Stimulated activated CD4-positive, alpha-beta T cell treated with anti-CD3 and anti-CD28 coated beads, Interleukin-1b, Interleukin-23, amount 100 ng/mL, for 24 hours (primary cell): ENCODE measurements at regions not wholly inside any gene's neighbourhood (a gene's known extent, or its start where the extent isn't known, plus 50 kb on each side); places are given as distances from the start of the nearest gene placed in this dataset.

ENCODE experiments used
- DNase-seq, 4 experiments: peaks; one replicate each; pipeline ENCODE4 v3.0.0-alpha.2; 2020; ENCODE audit warnings: low read depth in 4 of 4, low spot score in 1 of 4

DNA sequence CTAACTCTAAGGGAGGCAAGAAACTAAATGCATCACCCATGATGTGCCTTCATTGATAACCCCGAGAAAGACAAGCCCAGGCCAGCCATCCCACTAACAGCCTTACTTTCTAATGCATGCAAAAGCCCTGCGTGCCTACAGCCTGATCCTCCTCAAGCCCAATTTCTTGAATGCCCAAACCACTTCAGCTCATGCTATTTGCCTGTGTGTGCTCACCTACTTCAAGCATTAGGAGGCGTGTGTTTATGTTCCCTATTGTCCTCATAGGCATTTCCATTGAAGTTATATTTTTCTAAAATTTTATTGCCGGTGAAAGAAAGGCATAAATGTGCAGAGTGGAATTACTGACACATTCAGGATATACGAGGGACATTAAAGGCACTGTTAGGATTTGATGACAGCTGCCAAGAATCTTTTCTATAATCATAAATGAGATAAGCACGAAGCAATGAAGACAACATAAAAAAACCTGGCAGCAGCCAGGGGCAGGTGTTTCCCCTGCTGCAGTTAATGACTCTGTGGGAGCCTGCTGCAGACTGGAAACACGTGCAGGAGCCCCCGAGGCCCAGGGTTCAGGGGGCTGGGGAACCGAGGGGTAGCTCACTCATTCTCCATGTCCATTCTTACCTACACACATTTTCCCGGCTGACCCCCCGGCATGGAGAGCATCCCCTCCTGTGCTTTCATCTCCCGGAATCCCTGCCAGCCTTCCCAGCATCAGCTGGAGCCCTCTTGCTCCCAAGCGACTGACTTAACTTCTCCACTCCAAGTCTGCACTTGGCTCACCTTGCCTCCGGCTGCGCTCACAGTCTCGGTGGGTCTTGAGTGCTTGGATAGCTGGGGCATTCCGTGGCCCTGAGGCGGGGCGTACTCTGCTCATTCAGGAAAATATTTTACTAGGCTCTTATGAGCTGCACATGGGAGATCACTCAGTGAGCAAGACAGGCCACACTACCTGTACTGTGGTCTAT lies 292.3 kb upstream of the SIX2 start:
- DNase-seq, result no peak

DNA sequence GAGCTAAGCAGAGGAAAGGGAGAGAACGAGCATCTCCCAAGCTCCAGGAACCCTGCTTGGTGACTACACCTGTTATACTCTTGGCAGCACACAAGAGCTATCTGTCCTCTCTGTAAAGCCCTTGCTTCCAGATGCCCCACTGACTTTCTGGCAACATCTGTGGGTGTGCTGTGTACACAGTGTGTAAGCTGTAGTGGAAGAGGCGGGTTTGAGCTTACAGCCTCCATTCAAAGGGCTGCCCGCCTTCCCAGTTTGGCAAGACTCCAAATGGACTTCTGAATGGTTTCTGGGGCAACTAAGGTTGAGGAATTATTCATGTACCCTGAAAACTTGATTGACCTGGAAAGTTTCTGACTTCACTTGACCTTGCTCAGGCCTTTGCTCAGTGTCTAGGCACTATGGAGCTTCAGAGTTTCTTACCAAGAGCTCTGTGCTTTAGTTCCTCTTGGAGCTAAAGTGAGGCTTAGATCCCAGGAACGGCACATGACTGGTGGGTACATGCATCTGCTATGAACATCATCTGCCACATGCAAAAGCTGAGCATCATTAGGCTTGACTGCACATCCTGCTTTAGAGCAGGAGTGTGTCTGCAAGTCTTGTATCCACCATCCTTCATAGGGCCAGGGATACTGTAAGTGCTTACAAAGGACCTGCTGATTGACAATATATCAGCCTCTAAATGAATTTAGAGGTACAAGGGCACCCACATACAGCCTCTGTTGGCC lies 290.9 kb upstream of the SIX2 start:
- no peak for DNase-seq

DNA sequence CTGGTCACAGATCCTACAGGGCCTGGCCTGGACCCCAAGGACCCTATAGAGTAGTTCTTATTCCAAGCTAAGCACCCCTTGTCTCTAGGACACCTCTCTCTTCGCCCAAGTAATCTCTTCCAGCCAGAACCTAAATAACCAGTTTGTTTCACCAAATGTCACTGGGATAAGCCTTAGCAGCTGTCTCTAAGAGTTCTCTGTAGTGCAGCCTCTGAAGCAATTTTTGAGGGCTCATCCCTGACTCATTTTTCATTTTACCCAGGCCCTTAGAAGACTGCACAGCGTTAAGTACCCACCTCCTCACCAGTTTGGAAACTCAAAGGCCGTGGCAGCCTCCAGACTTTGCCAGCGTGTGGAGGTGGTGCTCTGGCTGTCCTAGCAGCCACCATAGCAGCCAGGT lies 290.1 kb upstream of the SIX2 start:
- DNase-seq, result no peak

DNA sequence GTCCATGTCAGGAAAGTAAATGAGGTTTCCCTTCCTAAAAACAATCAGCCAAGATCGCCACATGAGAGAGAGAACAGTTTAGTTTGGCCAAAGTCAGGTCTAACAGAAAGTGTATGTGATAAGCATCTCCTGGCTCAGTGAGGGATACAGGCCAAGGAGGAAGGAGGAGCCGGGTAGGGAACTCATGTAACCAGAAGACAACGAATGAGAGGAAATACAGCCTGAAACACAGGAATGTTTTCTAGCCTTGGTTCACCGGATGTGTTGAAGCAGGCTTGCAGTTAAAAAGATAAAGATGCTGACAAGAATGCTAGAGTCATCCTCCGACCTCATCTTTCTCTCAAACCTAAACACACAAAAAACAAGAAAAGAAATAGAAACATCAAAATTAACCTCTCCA lies 283.9 kb upstream of the SIX2 start:
- DNase-seq, result no peak

DNA sequence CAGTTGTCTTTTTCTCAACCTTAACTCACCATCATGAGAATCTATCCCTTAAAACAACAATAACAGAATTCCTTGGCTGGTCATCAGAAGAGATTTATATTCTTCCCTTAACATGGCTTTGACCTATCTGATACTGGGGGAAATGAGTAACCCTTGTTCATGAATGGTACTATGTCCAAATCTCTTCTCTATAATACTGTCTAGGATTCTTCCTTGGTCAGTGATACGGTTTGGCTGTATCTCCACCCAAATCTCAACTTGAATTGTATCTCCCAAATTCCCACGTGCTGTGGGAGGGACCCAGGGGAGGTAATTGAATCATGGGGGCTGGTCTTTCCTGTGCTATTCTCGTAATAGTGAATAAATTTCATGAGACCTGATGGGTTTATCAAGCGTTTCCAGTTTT lies 282.0 kb upstream of the SIX2 start:
- no peak for DNase-seq

DNA sequence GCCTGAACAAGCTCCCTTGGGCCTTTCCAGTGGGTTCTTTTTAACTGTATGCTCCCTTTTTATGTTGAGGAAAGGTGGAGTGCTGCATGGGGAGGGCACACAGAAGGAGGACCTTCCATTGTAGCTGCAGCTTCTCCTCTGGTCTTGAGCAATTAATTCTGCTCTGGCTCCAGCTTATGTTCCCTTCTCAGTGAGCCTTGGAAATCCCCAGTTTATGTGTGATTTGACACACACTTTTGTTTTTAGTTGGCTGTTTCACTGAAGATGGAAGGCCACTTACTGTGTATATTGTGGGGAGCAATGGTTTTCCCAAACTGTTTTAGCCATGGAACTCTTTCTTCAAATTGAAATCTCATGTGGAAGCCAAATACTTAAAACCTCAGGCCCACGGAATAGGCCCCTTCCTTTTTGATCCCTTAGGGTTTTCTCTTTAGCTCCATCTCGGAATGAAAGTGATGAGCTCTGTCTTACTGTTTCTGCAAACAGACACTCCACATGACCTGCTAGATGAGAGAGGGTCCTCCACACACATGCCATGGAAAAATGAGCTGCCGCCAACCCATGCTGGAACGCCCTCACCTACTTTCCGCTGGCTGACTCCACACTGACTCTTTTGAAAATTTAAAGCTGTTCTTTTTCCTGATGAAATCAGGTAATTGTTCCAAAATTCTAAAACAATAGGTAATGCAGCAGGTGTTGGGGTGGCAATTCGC lies 280.9 kb upstream of the SIX2 start:
- DNase-seq, result no peak

DNA sequence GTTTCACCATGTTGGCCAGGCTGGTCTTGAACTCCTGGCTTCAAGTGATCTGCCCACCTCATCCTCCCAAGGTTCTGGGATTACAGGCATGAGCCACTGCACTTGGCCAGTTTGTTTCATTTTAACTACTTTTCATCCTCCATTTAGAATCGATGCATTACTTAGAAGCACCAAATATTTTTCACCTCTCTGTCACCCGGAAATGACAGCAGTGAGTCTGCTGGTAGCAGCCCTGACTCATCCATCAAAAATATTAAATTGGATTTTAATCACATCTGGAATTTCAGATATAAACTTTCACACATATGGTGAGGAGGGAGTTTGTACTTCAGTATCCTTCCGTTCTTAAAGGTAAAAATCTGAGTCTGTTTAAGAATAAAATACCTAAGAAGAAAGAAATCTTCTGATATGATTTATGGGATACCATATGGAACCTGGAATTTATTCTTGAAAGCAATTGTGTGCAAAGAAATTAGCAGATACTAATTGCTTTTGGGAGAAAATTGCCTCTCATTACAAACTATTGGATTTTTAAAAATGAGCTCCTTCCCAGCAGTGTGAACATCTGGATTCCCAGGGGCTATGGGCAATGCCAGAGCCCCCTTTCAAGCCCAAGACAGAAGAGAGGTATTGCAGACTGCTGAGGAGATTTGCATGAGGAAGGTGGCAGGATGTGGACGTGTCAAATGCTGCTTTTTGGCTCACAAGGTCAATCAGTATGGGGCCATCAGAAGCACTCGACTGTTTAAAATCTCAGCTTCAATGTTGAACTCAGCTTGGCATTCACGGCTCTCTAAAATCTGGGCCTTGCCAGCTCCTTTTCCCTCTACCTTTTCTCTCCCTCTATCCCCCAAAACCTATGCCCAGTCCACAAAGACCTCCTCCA lies 279.5 kb upstream of the SIX2 start:
- DNase-seq, result no peak

DNA sequence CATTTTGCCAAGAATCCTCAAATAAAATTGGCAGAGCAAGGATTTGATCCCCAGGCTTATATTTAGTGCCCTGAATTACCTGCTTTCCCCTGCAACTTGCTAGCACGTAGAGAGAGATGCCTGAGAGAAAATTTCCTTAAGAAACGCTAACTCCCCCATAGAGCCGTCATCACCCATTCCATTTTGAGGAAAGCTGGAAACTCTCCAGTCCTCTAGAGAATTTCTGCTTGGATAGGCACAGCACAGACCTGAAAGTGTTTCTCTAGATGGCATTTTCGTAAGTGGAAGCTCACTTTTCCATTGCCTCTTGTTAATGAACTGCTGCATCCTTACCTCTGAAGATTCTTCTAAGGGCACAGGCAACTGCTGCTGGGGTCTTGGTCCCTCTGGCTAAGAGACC lies 277.8 kb upstream of the SIX2 start:
- no peak for DNase-seq

DNA sequence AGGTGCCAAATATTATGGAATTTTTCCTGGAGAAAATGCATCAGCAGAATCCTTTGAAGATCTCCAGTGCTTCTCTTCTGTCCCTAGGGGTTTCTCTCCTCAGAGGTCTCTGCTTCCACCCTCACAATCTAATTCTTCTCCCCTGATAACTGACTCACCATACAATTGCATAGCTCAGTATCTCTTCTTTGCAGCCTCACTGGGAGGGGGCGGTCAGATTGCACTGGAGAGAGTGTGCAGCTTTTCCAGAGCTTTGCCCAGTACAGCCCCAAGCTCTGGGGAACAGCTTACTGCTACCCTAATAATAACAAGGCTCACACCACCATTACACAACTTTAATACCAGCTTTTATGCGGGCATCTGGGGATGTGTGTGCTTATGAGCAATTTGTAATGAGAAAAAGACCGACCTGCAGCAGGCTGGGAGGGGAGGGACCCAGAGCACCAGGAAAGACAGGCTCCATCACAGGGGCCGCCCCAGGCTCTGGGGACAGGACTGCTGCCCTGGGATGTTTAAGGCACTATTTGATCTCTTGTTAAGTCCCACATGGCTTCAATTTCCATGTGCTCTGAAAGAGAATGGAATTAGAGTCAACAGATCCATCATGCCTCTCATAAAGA lies 276.6 kb upstream of the SIX2 start:
- no peak for DNase-seq

DNA sequence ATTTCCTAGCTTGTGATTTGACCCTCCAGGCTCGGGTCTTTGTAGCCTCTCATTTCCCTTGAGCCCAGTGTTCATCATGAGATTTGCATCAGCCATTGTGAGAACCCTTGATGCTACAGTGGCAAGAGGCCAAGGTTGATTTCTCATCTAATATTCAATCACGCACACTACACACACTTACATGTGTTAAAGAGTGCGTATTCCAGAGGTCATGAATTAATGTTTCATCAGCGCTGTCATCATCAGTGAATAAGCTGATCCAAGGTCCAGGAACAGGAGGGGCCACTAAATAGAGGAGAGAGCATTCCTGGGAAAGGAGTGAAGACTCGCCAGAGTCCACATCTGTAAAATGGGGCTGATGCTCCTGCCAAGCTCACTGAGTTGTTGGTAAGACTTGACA lies 276.1 kb upstream of the SIX2 start:
- DNase-seq, result no peak

DNA sequence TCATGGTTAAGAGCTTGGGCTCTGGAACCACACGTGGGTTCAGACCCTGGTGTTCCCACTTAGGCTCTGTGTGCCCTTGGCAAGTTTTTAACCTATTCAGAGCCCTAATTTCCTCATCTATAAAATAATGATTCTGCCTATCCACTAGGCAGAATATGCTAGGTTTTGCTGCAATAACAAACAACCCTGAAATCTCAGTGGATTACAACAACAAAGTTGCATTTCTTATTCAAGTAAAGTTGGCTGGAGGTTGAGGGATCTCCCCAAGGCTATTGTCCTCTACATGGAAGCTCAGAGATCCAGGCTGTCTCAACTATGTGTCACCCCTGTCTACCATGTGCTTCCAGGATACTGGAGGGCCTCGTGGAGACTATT lies 275.4 kb upstream of the SIX2 start:
- DNase-seq, result no peak

DNA sequence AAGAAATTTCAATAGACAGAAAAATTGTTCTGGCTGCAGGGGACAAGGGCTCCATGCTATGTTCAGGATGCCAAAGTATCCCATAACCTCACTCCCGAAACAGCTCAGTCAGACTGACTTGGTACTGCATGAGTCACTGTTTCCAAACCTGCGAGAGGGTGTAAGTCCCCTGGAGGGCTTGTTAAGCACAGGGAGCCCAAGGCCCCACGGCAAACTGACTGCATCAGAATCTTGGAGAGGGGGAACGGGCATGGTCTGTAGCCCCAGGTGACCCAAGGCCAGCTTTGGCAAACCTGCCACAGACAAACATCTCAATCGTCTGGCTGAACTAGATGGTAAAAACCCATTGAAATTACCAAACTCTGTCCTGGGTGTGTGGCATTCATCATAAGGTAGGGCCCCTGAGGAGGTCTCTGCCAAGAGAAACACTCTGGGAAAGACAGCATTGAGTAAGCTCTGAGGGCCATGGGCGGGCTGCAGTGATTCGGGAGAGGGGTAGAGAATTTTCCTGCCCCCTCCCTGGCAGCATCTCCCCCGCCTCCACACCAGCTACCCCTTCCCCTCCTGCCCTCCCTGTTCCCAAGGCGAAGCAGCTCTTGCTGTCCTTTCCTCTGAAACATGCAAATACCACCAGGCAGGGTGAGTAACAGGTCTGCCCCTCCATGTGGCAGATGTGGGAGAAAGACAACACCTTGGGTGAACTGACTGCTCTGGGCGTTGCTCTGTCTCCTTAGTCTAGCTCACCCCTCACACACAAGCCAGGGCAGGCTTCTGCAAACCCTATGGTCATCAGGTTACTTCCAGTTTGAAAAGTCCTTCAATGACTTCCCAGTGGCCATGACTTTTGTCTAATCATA lies 274.7 kb upstream of the SIX2 start:
- DNase-seq, result no peak

DNA sequence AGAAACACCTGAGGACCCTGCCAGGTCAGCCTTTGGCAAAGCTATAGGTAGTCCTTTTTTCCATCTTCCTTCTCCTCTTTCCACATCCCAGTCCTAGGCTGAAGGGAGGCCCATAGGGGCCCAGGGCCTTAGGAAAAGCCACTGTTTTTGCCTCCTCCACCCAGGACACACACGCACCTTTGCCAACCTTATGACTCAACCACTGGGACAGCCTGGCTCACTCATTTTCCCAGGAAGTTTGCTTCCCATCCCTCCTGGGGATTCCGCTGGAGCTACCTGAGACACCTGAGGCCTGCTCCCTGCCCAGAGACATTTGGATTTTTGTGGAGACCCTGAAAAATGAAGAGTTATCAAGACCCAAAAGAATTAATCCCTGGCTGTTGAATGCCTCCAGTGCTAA lies 273.4 kb upstream of the SIX2 start:
- no peak for DNase-seq

DNA sequence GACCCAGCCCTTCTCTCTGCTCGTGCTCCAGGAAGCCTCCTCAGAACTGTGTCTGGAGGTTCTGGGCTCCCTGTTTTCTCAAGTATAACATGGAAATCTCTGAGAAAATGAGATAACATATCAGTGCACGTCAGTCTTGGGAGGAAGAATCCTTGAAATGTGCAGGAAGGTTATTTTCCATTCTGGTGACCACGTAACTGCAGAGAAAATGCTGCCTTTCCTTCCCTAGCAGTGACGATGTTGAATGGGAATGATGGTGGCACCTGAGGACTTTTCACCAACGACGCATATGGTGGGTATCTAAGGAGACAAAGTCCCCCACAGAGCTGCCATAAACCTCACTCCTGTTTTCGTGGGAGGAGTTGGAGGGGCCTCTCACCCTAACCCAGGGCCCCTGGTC lies 272.1 kb upstream of the SIX2 start:
- no peak for DNase-seq

DNA sequence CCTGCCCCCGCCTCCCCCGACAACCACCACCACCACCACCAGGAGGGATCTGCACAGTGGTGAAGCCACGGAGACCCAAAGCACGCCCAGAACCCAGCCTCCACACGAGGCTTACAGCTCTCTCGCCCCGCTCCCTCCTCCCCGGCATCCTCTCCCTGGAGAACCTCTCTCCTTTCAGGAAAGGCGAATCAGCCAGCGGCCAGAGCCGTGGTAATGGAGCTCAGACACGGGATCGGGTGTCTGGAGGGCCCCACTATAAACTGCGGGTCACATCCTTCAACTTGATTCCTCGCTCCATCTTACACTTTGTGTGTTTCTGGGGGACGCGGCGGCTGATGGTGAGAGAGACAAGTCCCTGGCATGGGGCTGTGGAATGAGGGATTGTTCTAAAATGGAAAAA lies 271.5 kb upstream of the SIX2 start:
- DNase-seq, result no peak

DNA sequence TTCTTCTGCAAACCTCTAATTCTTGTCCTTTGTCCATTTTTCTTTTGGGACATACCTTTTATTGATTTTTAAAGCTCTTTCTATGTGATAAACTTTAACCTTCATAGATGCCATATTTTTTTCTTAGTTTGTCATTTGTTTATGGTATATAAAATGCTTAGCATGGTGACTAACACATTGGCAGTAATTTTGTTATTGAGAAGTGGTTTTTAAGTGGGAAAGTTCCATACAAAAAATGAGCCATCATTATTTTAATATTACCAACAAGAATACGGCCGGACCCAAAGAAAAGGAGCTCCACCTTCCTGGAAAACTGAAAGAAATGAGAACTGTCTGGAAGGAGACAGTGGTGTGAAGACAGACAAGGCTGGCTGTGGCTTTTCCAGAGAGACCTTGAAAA lies 270.1 kb upstream of the SIX2 start:
- no peak for DNase-seq

DNA sequence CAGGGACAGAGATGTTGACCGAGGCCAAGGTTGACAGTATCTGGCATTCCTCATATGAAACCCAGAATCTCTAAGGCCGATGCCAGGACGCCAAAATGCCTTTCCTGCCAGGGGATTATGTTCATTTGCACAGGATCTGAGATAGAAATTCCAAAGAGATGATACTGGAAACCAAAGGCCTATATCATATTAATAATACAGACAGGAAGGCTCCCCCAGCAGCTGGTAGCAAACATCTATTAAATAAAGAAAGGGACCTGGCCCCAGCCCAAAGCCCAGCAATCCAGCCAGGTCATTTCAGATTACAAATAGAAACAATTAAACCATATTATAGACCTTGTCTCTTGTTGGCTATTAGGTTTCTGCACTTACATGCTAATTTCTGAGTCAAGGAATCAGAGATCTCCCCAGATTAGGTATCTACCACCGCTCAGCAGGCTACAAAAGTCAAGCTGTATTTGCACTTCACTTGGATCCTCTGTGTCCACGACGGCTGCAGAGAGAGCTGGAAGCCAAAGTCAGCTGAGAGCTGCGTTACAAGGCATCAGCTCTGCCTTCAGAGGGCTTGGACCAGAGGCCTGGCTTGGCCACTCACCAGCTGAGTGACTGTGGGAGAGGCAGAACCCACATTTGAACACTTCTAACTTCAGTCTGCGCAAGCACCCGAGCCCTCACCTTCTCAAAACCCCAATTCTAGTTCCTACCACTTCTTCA lies 269.3 kb upstream of the SIX2 start:
- DNase-seq, result no peak

DNA sequence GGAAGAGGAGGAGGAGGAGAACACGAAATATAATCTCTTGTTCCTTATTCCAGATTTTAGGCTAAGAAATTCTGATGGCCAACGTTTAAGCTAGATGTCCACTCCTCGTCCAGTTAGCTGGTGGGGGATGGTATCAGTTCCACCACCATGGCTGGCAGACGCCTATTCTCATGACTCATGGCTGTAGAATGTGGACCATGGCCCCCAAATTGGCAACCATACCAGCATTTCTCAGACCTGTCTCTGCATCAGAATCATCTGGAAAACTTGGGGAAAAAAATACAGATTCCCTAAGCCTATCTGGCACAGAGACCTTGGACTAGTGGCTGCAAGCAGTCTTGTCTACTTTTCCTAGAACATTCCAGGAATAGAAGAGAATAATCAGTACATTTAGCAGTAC lies 267.7 kb upstream of the SIX2 start:
- no peak for DNase-seq

DNA sequence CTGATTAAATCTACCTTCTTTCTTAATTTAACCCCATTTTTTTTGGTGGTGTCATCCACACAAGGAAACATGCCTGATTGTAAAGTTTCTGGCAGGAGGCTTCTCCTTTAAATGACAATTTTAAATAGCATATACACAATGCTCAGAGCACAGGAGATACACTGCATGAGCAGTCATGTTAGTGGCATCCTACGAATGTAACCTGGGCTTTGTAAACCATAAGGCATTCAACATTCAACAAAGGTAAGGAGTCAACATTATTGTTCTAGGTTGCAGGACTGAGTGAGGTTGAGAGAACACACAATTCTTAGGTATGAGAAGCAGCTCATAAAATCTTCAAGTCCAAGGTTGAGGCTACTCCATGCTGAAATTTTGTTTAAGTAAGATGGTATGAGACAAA lies 266.6 kb upstream of the SIX2 start:
- no peak for DNase-seq
